Neural cell (in vitro differentiated cells): ENCODE measurements at regions not wholly inside any gene's neighbourhood (a gene's known extent, or its start where the extent isn't known, plus 50 kb on each side); places are given as distances from the start of the nearest gene placed in this dataset.

ENCODE experiments used
- H2AFZ ChIP-seq: fragments of 200-600, 300-800 bp; sonication (generic), shearing (Covaris generic); 2 replicates; pipeline ENCODE4 v1.6.0; 2014; ENCODE audit warnings: low read depth, mild to moderate bottlenecking, antibody characterized with exemption, low read length, moderate library complexity
- H3F3A ChIP-seq: fragments of 200-600 bp; shearing (Covaris generic); 2 replicates; pipeline ENCODE4 v1.6.1; 2016; ENCODE audit warnings: mild to moderate bottlenecking, moderate library complexity, mixed read lengths, antibody characterized with exemption, low read length; ENCODE audit not compliant: insufficient read depth, poor library complexity, severe bottlenecking
- H3K27ac ChIP-seq: fragments of 200-600, 300-800 bp; sonication (generic), shearing (Covaris generic); 2 replicates; pipeline ENCODE4 v1.5.1; 2014; ENCODE audit warnings: mild to moderate bottlenecking, low read length, moderate library complexity
- H3K27me3 ChIP-seq: fragments of 300-800, 200-600 bp; sonication (generic), shearing (Covaris generic); 2 replicates; pipeline ENCODE4 v1.6.0; 2014; ENCODE audit warnings: mild to moderate bottlenecking, low read depth, low read length, moderate library complexity; ENCODE audit not compliant: insufficient read depth
- H3K36me3 ChIP-seq: fragments of 300-800, 200-600 bp; sonication (generic), shearing (Covaris generic); 2 replicates; pipeline ENCODE4 v1.5.1; 2014; ENCODE audit warnings: mild to moderate bottlenecking, antibody characterized with exemption, low read length, moderate library complexity; ENCODE audit not compliant: insufficient read depth
- H3K4me2 ChIP-seq: fragments of 300-800, 200-600 bp; sonication (generic), shearing (Covaris generic); 2 replicates; pipeline ENCODE4 v1.6.0; 2014; ENCODE audit warnings: mild to moderate bottlenecking, low read length
- H3K4me3 ChIP-seq: fragments of 300-800, 200-600 bp; sonication (generic), shearing (Covaris generic); 2 replicates; pipeline ENCODE4 v1.5.1; 2014; ENCODE audit warnings: mild to moderate bottlenecking, low read length, moderate library complexity
- H3K79me2 ChIP-seq: fragments of 200-600 bp; shearing (Covaris generic); replicated peaks from 2 replicates; pipeline ENCODE4 v1.6.0; 2014; ENCODE audit warnings: mild to moderate bottlenecking, low read length, moderate library complexity; ENCODE audit not compliant: insufficient read depth
- H3K9ac ChIP-seq: fragments of 300-800, 200-600 bp; sonication (generic), shearing (Covaris generic); 2 replicates; pipeline ENCODE4 v1.6.1; 2016; ENCODE audit warnings: mild to moderate bottlenecking, low read length, mixed read lengths
- H3K9me2 ChIP-seq: fragments of 200-600 bp; shearing (Covaris generic); 2 replicates; pipeline ENCODE4 v1.6.1; 2016; ENCODE audit warnings: mild to moderate bottlenecking, low read length, mixed read lengths; ENCODE audit not compliant: insufficient read depth
- H3K9me3 ChIP-seq: fragments of 200-600, 300-800 bp; sonication (generic), shearing (Covaris generic); 2 replicates; pipeline ENCODE4 v1.6.1; 2016; ENCODE audit warnings: mild to moderate bottlenecking, mixed run types, low read length, moderate library complexity, mixed read lengths
- H4K20me1 ChIP-seq: fragments of 200-600 bp; shearing (Covaris generic); 2 replicates; pipeline ENCODE4 v1.6.1; 2016; ENCODE audit warnings: mild to moderate bottlenecking, mixed run types; ENCODE audit not compliant: insufficient read depth
- EP300 ChIP-seq: fragments of 450-650 bp; conservative IDR thresholded peaks from 2 replicates; pipeline ENCODE4 v1.6.1; 2014; ENCODE audit warnings: antibody characterized with exemption, mild to moderate bottlenecking, moderate library complexity; ENCODE audit not compliant: poor library complexity, severe bottlenecking
- EZH2 ChIP-seq: fragments of 200-600, 300-800 bp; shearing (Covaris generic), sonication (generic); IDR thresholded peaks from 2 replicates; pipeline ENCODE4 v1.6.1; 2014; ENCODE audit warnings: antibody characterized with exemption, low read length, borderline replicate concordance, mild to moderate bottlenecking; ENCODE audit not compliant: insufficient read depth, poor library complexity, severe bottlenecking
- MXI1 ChIP-seq: fragments of 450-650 bp; conservative IDR thresholded peaks from 2 replicates; pipeline ENCODE4 v1.6.1; 2014; ENCODE audit warnings: antibody characterized with exemption, mild to moderate bottlenecking; ENCODE audit not compliant: poor library complexity, severe bottlenecking
- POLR2AphosphoS5 ChIP-seq: IDR thresholded peaks from 2 replicates; pipeline ENCODE4 v1.6.1; 2012
- RAD21 ChIP-seq: fragments of 450-650 bp; conservative IDR thresholded peaks from 2 replicates; pipeline ENCODE4 v1.6.1; 2014; ENCODE audit warnings: antibody characterized with exemption, mild to moderate bottlenecking, moderate library complexity
- REST ChIP-seq: IDR thresholded peaks from 2 replicates; pipeline ENCODE4 v1.6.1; 2012; ENCODE audit warnings: borderline replicate concordance
- SMC3 ChIP-seq: fragments of 450-650 bp; conservative IDR thresholded peaks from 2 replicates; pipeline ENCODE4 v1.6.1; 2014; ENCODE audit warnings: antibody characterized with exemption, mild to moderate bottlenecking, moderate library complexity; ENCODE audit not compliant: poor library complexity
- TAF1 ChIP-seq: IDR thresholded peaks from 2 replicates; pipeline ENCODE4 v1.6.1; 2012; ENCODE audit warnings: low read depth
- TF ChIP-seq, protein P1 (sequence below): fragments of 450-650 bp; IDR thresholded peaks from 2 replicates; pipeline ENCODE4 v1.5.1; 2014; ENCODE audit warnings: antibody characterized with exemption, mild to moderate bottlenecking, moderate library complexity; ENCODE audit not compliant: poor library complexity, severe bottlenecking

DNA sequence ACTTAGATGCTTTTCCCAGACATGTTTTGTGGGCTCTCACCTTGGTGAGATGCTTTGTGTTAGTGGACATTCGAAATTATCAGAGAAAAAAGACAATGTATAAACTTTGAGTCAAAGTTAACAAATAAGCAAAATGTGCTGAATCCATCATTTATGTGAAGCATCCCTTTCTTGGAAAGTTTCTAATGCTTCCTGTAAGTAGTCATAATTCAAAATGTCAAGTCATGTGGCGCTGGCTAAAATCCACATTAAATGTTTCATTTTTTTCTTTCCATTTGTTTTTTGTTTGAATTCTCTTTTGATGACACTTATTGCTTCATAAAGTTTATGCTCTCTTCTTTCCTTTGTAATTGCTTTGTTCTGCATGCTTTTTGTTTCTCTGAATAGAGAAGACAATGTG is 107.2 kb upstream of the CENPW start:
- Histone ChIP-seq H2AFZ (no peak overlapping the region), H3K79me2 (no peaks in the 10 kb centered on the region), H3K36me3 (no peaks in the 10 kb centered on the region), H3K27me3 (no peaks in the 10 kb centered on the region), H4K20me1 (no peaks in the 10 kb centered on the region), H3K9ac (no peak overlapping the region), H3K4me2 (no peak overlapping the region), H3F3A (no peaks in the 10 kb centered on the region), H3K4me3 (no peak overlapping the region), H3K9me3 (no peaks in the 10 kb centered on the region), H3K9me2 (no peaks in the 10 kb centered on the region), H3K27ac (no peak overlapping the region)
- TF ChIP-seq POLR2AphosphoS5 (no peak), RAD21 (no peak), SMC3 (no peak), EP300 (no peak)

DNA sequence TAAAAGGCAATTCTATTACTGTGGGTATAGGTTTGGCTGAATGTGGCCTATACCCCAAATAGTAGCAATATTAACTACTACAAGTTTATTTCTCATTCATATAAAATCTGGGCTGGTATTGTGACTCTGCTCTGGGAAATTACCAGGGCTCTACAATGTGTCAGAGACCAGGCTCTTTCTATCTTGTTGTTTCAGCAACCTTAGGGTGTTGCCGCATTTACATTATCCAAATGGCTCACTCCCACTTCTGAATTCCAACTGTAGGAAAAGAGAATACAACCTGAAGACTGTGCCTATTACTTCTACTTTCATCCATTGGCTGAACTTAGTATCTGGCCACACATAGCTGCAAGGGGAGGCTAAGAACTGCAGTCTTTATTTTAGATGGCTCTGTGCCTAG is 106.7 kb upstream of the CENPW start:
- no peaks in the 10 kb centered on the region for H3K9me3 ChIP-seq
- H3K27ac ChIP-seq: no peak overlapping the region
- no peak overlapping the region for H2AFZ ChIP-seq
- TF ChIP-seq EP300 (no peak), TAF1 (no peak), EZH2 (no peak), SMC3 (no peak), POLR2AphosphoS5 (no peak)
- H3K9ac ChIP-seq: no peak overlapping the region
- H3K79me2 ChIP-seq: no peaks in the 10 kb centered on the region
- no peaks in the 10 kb centered on the region for H3K36me3 ChIP-seq
- no peak overlapping the region for H3K4me3 ChIP-seq
- no peak overlapping the region for H3K4me2 ChIP-seq
- no peaks in the 10 kb centered on the region for H3K9me2 ChIP-seq
- H3F3A ChIP-seq: no peaks in the 10 kb centered on the region
- H3K27me3 ChIP-seq: no peaks in the 10 kb centered on the region
- no peaks in the 10 kb centered on the region for H4K20me1 ChIP-seq

DNA sequence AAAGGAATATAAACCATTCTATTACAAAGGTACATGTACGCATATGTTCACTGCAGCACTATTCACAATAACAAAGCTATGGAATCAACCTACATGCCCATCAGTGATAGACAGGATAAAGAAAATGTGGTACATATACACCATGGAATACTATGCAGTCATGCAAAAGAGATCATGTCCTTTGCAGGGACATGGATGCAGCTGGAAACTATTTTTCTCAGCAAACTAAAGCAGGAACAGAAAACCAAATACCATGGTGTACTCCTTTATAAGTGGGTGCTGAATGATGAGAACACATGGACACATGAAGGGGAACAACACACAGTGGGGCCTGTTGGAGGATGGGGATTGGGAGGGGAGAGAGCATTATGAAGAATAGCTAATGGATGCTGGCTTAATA is 104.6 kb upstream of the CENPW start:
- TF ChIP-seq EP300 (no peak), POLR2AphosphoS5 (no peak), MXI1 (no peak), SMC3 (no peak)
- TF ChIP-seq, protein P1, sequence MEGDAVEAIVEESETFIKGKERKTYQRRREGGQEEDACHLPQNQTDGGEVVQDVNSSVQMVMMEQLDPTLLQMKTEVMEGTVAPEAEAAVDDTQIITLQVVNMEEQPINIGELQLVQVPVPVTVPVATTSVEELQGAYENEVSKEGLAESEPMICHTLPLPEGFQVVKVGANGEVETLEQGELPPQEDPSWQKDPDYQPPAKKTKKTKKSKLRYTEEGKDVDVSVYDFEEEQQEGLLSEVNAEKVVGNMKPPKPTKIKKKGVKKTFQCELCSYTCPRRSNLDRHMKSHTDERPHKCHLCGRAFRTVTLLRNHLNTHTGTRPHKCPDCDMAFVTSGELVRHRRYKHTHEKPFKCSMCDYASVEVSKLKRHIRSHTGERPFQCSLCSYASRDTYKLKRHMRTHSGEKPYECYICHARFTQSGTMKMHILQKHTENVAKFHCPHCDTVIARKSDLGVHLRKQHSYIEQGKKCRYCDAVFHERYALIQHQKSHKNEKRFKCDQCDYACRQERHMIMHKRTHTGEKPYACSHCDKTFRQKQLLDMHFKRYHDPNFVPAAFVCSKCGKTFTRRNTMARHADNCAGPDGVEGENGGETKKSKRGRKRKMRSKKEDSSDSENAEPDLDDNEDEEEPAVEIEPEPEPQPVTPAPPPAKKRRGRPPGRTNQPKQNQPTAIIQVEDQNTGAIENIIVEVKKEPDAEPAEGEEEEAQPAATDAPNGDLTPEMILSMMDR: no peak
- no peak overlapping the region for H3K4me3 ChIP-seq
- H3K4me2 ChIP-seq: no peak overlapping the region
- no peaks in the 10 kb centered on the region for H3K79me2 ChIP-seq
- H3F3A ChIP-seq: no peaks in the 10 kb centered on the region
- no peaks in the 10 kb centered on the region for H3K9me2 ChIP-seq
- no peak overlapping the region for H3K27ac ChIP-seq
- no peaks in the 10 kb centered on the region for H3K27me3 ChIP-seq
- H3K9ac ChIP-seq: no peak overlapping the region
- no peak overlapping the region for H2AFZ ChIP-seq
- H3K36me3 ChIP-seq: no peaks in the 10 kb centered on the region
- H3K9me3 ChIP-seq: no peaks in the 10 kb centered on the region
- no peaks in the 10 kb centered on the region for H4K20me1 ChIP-seq

DNA sequence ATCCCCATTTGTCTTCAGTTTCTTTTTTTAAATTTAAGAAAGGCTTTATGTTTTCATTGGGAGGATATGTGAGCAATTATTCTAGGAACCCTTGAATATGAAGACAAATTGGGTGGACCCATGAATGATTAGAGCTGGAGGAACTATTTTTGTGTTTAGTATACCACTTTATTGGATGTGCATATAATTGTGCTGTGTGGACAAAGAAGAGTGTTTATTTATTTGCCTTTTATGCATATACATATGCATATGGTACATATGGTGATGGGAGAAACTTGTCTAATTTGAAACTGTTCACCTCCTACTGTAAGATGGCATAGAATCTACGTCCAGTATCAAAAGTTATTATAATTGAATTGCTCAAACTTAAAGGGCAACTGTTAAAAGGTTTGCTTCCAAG is 94.8 kb upstream of the CENPW start:
- Histone ChIP-seq H3K9me3 (no peaks in the 10 kb centered on the region), H3K4me3 (no peak overlapping the region), H3F3A (no peaks in the 10 kb centered on the region), H3K27me3 (no peaks in the 10 kb centered on the region), H3K36me3 (no peaks in the 10 kb centered on the region), H4K20me1 (no peaks in the 10 kb centered on the region), H3K27ac (no peak overlapping the region), H3K9me2 (no peaks in the 10 kb centered on the region), H3K79me2 (no peaks in the 10 kb centered on the region), H3K9ac (no peak overlapping the region), H3K4me2 (no peak overlapping the region), H2AFZ (no peak overlapping the region)
- TF ChIP-seq POLR2AphosphoS5: no peak
- TF ChIP-seq SMC3: no peak
- TF ChIP-seq TAF1: no peak
- no peak for TF ChIP-seq EZH2
- no peak for TF ChIP-seq RAD21
- TF ChIP-seq REST: no peak
- no peak for TF ChIP-seq MXI1
- no peak for TF ChIP-seq EP300
- TF ChIP-seq, protein P1: no peak
